GM13976 (cell line): ENCODE measurements at regions not wholly inside any gene's neighbourhood (a gene's known extent, or its start where the extent isn't known, plus 50 kb on each side); places are given as distances from the start of the nearest gene placed in this dataset.

ENCODE experiments used
- DNase-seq: peaks from one replicate; pipeline ENCODE4 v3.0.0; 2012; ENCODE audit warnings: low spot score
- CTCF ChIP-seq: IDR thresholded peaks from 2 replicates; pipeline ENCODE4 v1.5.1; 2012; ENCODE audit warnings: borderline replicate concordance, mild to moderate bottlenecking; ENCODE audit not compliant: insufficient read depth; ENCODE audit errors: extremely low read depth, missing control alignments, control extremely low read depth
- in situ Hi-C: fragments of 300-500 bp; cut with MboI; formaldehyde crosslinking; loops from one replicate; pipeline ENCODE4 v1.12.0; 2022; ENCODE audit warnings: low sequenced_read_pairs, mixed read lengths, inconsistent platforms; ENCODE audit not compliant: unreplicated experiment

DNA sequence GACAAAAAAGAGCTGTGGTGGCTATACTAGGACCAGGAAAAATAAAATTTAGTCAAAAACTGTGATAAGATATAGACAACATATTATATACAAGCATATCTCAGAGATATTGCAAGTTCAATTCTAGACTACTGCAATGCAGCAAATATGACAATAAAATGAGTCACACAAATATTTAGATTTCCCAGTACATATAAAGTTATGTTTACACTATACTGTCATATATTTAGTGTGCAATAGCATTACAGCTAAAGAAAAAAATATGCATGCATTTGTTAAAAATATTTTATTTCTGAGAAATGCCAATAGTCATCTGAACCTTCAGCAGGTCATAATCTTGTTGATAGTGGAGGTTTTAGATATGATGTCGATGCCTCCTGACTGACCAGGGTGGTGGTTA is 72.1 kb downstream of the AKR1C4 start:
- in situ Hi-C loops = no loop called here
- TF ChIP-seq CTCF = no peak
- no peak for DNase-seq

GRCh38 chr10:5269791-5270190 is 73.2 kb downstream of the AKR1C4 start:
- DNase-seq = no peak
- in situ Hi-C loops = no loop called here
- no peak for TF ChIP-seq CTCF

DNA sequence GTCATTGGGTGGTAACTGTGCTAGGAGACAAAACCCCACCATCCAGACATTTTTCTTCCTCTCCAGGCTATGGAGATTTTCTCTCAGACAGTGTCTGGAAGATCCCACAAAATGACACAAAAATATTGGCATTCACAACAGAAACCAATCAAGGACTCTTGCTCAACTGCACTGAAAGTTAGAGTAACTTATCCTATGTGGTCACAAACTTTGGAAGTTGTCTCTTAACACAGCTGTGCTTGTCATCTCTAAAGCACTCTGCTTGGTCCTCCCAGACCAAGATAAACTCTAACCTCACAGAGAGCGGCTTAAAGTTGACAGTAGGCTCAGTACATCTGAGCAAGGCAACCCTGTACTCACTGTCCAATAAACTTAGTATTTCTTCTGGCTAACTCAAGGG is 74.9 kb downstream of the AKR1C4 start:
- TF ChIP-seq CTCF = no peak
- in situ Hi-C loops = no loop called here
- DNase-seq = no peak

- no peak for DNase-seq
- TF ChIP-seq CTCF = no peak
- in situ Hi-C loops = no loop called here
Observed at GRCh38 chr10:5272065-5272803, 75.6 kb downstream of the AKR1C4 start.

GRCh38 chr10:5274795-5275194 is 78.2 kb downstream of the AKR1C4 start:
- TF ChIP-seq CTCF = no peak
- in situ Hi-C loops = no loop called here
- no peak for DNase-seq

DNA sequence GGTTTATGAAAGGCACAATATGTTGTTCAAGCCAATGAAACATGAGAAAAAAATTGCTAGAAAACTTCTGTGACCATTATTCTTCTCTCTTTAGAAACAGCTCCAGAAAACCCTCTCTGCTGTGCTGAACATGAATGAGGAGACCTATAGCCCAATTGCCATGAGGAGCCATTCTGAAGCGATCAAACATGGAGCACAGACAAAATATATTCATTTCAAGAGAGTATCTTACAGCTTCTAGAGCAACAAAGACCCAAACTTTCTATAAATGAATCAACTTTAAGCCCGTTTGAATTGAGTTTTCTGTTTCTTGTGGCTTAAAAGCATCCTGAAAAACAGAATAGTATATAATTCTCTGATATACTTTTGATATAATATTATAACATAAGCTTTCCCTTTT is 83.4 kb upstream of the UCN3 start:
- DNase-seq = no peak
- TF ChIP-seq CTCF = no peak
- in situ Hi-C loops = no loop called here
